ENCODE measurements at regions not wholly inside any gene's neighbourhood (a gene's known extent, or its start where the extent isn't known, plus 50 kb on each side); places are given as distances from the start of the nearest gene placed in this dataset.

DNA sequence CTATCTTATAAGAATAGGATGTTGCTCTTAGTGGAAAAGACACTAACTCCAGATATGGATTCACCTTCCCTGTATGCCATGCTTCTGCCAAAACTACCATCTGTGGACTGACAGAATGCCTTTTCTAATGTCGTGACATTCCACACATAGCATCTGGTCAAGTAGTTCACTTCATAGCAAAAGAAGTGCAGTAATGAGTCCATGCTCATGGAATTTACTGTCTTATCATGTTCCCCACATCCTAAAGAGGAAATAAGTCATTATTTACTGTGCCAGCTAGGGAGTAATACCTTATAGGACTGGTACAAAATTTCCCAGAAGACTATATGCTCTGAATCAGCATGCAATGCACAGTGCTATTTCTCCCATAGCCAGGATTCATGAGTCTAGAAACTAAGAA lies 562.4 kb downstream of the TLL1 start:
- H3K23me2 ChIP-seq (ENCODE audit: insufficient read length, low read depth, low read length, poor library complexity, severe bottlenecking), result no peaks in the 10 kb centered on the region
- H3K27ac Mint-ChIP-seq, result no peak overlapping the region
- no peak overlapping the region for H3K4me2 ChIP-seq (ENCODE audit: insufficient read depth, insufficient read length, low read length)

More for the DNA sequence above, 562.4 kb downstream of the TLL1 start:
- H3K27me3 Mint-ChIP-seq (ENCODE audit: low read depth), result no peaks in the 10 kb centered on the region
- H3K4ac ChIP-seq (ENCODE audit: low read depth, low read length), result no peak overlapping the region
- TF ChIP-seq CTCF (conservative IDR thresholded peaks at IDR 0.05), result no peak
- H2BK12ac ChIP-seq (ENCODE audit: insufficient read length, low read depth, low read length), result no peak overlapping the region
- no peaks in the 10 kb centered on the region for H3K4me1 ChIP-seq (ENCODE audit: insufficient read depth, low read length)
- no peaks in the 10 kb centered on the region for H3K36me3 Mint-ChIP-seq (ENCODE audit: insufficient read depth in 1 of 3, low read depth in 3 of 3)
- no peak overlapping the region for H2BK5ac ChIP-seq (ENCODE audit: insufficient read length, low read length)
- no peak overlapping the region for H4K5ac ChIP-seq (ENCODE audit: insufficient read length, low read depth, low read length)
- no peaks in the 10 kb centered on the region for H4K20me1 ChIP-seq (ENCODE audit: control insufficient read depth, insufficient read depth, insufficient read length)
- H3K79me2 ChIP-seq (ENCODE audit: insufficient read depth, low read length), result no peaks in the 10 kb centered on the region
- H2BK20ac ChIP-seq (ENCODE audit: low read depth, low read length, poor library complexity, severe bottlenecking), result no peak overlapping the region
- H3K9me3 Mint-ChIP-seq, result no peaks in the 10 kb centered on the region; a peak in 2 of 5 replicates
- H3K27me3 ChIP-seq (ENCODE audit: insufficient read depth, low read length), result no peaks in the 10 kb centered on the region
- no peak overlapping the region for H3K27ac ChIP-seq (ENCODE audit: insufficient read length, low read depth, low read length)
- no peaks in the 10 kb centered on the region for H3K79me1 ChIP-seq (ENCODE audit: insufficient read depth, low read depth, low read length, poor library complexity, severe bottlenecking)
- H3K9me3 ChIP-seq (ENCODE audit: control insufficient read depth, low read depth, low read length), result no peaks in the 10 kb centered on the region
- no peak overlapping the region for H3K56ac ChIP-seq (ENCODE audit: insufficient read length, low read depth, low read length)
- no peak overlapping the region for H2AFZ ChIP-seq (ENCODE audit: low read length)
- H3K4me3 Mint-ChIP-seq, result no peak overlapping the region
- H4K8ac ChIP-seq (replicated peaks; ENCODE audit: insufficient read length, low read depth, low read length), result no peak overlapping the region
- no peaks in the 10 kb centered on the region for H3K4me1 Mint-ChIP-seq
- H3K18ac ChIP-seq (ENCODE audit: insufficient read length, low read depth, low read length), result no peak overlapping the region
- H4K91ac ChIP-seq (ENCODE audit: insufficient read length, low read depth, low read length), result no peak overlapping the region
- H3T11ph ChIP-seq (ENCODE audit: low read length), result no peak overlapping the region
- no peak overlapping the region for H2BK120ac ChIP-seq (ENCODE audit: low read depth, low read length, poor library complexity, severe bottlenecking)
- H2BK15ac ChIP-seq (ENCODE audit: low read depth, low read length), result no peak overlapping the region
- peak overlapping the region; percentile 52 for H3K23ac ChIP-seq (ENCODE audit: insufficient read length, low read depth, low read length)
- H3K14ac ChIP-seq (ENCODE audit: insufficient read depth, low read length), result no peak overlapping the region
- no peak for DNase-seq
- no CpG with 5 or more reads among the region's 1 CpG for WGBS (ENCODE audit: extremely low coverage, insufficient read length, low lambda C conversion rate)
- H2AK5ac ChIP-seq (ENCODE audit: insufficient read length, low read length), result no peak overlapping the region
- H3K9ac ChIP-seq (ENCODE audit: extremely low read depth, insufficient read length, low read length), result no peak overlapping the region
